Activated CD4-positive, alpha-beta T cell treated with anti-CD3 and anti-CD28 coated beads for 4 hours (primary cell): ENCODE measurements at regions not wholly inside any gene's neighbourhood (a gene's known extent, or its start where the extent isn't known, plus 50 kb on each side); places are given as distances from the start of the nearest gene placed in this dataset.

Experiments
- DNase-seq, 2 donors: peaks; one replicate each; pipeline ENCODE4 v3.0.0-alpha.2; 2020

DNA sequence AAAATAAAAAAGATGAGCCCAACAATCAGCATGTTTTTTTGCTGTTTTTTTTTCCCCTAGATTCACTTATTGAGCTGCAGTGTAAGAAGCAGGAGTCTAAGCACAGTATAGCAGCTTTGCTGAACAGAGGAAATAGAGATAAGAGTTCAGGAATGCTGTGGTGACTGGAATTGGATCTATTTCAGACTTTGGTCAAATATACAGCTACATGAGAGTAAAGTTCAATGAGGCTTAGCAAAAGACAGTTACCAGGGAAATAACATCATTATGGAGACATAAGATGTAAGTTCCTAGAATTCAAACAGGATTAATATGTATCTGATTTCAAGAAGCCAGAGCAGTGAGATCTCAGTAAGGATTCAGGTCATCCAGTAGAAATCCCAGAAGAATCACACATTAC is 613.0 kb downstream of the RPS29 start:
- DNase-seq: no peak

DNA sequence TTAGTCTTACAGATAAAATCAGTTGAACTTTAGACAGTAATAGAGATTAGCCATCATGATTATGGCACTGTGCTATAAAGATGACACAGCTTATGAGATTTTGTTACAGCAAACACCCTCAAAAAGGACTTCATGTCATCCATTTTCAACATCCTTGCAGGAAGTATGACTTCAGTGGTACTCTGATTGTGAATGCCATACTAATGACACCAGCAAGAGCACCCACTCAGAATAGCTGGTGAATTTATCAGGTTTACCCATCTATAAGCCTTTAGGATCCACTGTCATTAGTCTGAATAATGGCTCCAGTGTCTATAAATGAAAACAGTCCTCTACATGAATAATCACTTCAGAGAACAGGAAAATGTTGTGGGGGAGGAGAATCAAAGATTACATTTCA is 615.2 kb downstream of the RPS29 start:
- DNase-seq: no peak

DNA sequence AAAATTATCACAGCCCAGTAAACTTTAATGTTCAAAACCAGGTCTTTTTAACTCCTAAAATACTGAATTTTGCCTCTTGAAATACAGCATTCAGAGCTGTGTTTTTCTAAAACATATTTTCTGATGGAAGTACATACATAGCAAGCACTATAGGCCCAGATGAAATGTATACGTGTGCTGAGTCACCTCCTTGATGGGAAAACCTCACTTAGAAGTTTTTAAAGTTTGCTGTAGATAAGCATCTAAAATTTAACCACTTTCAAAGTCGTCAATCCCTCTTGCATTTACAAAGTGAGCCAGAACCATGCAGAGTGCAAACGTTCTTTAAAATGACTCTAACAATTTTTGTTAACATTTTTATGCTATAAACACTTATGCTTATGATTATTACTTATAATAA is 618.8 kb downstream of the RPS29 start:
- no peak for DNase-seq

DNA sequence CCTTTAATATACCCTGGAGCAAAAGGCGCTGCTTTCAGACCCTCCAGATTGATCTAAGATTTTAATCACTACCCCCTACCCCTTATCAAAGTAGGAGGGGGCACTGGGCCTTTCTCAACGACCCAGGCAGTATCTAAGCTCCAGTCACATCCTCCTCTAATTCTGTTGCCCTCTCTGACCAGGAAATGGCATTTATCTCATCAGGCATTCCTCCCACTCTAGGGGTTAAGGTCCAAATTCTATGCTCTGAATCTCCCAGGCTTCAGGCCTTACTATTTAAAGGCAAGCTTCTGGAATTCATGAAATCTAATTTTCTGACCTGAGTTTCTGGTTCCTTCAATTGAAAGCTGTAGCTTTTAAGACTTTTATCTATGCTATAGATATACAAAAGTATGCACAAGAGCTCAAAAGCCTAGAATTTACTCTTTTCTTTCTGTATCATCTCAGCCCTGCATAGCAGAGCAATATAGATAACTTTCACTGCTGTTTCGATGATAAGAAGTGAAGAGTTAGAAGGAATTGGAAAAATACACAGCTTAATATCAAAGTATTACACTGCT is 622.9 kb downstream of the RPS29 start:
- no peak for DNase-seq

DNA sequence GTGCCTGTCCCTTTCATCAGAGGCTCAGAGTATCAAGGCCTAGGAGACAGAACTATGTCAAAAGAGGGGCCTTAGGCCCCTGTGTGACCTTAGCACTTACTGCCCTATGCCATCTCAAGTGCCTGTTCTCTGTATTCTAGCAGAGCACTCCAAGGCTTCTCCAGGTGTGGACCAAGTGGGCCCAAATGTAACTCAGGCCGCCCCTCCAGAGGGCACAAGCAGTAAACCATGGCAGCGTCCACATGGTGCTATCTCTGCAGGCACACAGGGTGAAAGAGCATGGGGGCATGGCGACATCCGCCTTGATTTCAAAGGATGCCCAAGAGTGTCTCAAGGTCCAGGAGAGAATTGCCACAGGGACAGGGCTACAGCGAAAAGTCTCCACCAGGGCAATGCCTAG is 628.7 kb downstream of the RPS29 start:
- no peak for DNase-seq

DNA sequence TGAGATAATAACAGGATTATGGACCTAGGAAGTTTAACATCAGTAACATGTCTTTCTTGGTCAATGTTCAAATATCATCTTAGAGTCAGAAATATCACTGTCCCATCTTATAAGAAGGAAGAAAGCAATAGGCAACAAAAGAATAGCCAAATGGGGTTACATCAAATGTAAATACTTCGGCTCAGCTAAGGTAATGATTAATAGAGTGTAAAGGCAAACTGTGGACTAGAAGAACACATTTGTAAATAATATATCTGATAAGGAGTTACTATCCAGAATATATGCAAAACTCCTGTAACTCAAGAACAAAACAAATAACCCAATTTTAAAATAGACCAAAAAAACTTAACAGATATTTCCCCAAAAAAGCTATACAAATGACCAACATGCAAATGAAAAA is 630.3 kb downstream of the RPS29 start:
- DNase-seq: no peak

DNA sequence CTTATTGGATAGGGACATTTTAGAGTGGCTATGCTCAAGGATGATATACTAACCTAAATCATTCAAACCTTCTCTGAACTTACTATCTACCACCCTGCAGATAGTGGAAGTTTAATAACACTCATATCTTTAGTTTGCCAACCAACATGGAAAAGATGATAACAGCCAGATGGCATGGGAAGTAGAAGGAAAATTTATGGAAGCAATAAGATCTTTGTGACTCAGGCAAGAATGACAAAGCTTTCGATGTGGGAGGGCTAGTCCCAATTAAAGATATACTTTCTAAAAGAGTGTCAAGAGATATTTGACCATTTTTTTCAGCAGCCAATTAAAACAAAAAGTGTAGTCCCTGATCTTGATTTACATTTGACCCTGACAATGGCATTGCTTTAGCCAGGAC is 631.7 kb downstream of the RPS29 start:
- DNase-seq: no peak

DNA sequence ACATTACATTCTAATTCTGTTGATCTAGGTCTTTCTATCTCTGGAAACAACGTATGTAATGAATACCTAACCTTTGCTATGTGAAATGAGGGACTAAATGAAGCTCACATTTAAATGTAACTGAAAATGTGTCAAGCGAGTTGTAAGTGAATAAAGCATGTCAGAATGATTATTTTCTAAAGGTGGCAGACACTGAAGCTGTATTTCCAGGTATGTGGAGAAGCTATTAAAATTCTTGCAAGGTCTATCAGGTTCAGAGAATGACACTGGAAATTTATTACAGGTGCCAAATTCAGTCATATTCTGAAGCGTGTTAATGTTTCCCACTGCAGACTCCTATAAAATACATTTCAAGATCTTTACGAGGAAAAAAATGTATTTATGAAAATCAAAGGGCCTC is 641.4 kb downstream of the RPS29 start:
- DNase-seq: no peak

DNA sequence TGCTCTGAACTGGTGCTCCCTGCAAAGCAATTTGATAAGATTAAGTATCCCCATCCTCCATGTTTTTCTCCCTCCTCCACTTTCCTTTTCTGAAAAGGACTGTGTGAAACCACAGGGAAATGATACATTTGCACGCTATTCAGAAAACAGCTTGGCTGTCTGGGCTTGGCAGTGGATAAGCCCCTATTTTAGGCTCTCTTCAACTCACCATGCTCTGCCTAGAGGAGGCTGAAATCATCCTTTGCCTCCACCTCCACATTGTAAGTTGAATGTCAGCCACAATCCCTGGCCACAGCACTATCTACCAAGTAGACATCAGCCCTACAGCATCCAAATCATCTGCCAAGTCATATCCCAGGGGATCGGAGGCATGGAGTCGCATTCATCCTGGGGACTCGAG is 642.3 kb downstream of the RPS29 start:
- no peak for DNase-seq

DNA sequence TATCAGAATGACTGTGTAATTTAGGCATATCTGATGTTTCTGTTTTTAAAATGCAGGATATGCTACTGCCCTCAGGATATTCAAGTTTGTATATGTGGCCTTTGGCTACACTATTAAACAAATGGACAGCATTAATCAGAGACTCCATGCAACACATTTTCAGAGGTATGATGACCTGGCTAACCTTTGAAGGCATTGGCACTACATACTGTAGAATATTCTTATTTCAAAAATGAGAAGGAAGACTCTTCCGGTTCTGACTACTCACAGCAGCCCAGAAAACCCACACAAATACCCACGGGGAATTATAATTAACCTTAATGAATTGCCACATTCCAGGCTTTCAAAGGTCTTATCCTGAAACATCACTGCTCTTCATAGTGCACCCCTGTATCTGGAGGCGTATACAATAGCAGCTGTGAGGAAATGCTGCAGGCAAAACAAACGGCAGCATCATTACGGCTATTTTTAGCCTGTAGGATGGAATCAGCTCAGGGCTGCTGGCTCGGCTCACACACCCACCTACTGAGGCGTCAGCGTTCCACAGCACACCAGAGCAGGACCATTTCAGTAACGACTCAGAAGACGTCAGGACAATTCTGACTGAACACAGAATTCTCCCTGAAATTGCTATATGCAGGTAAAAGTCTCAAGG is 648.5 kb downstream of the RPS29 start:
- no peak for DNase-seq

DNA sequence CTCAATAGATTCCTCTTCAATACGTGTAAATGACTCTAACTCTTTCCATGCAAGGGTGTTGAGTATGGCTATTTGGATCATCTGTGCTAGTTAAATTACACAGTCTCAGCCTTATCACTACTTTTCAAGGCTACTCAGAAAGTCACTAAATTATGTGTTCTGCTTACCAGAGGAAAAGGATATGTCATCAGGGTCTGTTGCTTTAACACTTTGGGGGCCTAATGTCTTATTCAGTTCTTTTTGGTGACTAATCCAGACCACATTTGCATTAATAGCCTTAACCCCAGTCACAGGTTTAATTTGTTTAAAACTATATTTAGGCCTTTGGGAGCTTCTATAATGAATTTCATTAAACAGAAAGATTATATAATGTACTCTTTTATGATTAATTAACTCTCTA is 649.3 kb downstream of the RPS29 start:
- no peak for DNase-seq

DNA sequence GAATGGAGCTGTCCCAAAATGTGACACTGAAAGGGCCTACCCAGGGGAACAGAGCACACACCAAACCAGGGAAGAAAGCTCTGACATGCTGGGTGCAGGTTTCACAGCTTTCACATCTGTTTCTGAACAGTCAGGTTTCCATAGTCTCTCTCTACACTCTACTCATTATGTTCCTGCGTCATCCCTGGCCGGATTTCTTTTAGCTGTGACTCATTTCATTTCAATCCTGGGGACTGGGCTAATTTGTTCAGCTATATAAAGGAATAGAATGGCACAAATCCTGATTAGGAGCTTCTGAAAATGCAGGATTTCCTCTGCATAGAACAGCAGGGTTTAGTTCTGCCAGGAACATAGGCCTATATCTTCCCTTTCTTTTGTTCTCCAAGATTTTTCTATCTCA is 649.8 kb downstream of the RPS29 start:
- no peak for DNase-seq

DNA sequence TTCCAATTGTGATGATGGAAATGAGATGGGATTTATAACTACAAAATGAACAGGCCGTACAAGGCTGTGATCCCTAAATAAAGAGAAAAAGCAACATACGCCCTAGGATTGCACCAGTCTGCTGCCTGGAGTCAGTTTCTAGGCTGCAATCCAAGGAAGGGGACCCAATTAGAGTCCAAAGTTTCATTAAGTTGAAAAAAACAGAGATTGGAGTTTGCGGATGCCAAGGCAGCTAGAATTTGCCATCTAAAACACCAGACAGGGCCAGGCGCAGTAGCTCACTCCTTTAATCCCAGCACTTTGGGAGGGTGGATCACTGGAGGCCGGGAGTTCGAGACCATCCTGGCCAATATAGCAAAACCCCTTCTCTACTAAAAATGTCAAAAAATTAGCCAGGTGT is 661.0 kb downstream of the RPS29 start:
- DNase-seq: no peak

DNA sequence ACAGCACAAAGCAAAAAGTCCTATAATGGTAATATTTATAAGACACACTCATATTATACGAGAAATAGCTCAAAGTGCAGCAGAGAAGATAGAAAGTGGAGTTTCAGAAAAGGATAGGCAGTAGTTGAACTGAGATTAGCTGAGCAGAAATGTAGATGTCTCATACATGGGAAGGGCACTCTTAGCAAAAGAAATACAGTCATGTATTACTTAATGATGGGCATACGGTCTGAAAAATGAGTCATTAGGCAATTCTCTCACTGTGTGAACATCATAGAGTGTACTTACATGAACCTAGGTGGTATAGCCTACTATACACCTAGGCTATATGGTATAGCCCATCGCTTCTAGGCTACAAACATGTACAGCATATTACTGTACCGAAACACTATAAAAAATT is 671.3 kb downstream of the RPS29 start:
- no peak for DNase-seq

DNA sequence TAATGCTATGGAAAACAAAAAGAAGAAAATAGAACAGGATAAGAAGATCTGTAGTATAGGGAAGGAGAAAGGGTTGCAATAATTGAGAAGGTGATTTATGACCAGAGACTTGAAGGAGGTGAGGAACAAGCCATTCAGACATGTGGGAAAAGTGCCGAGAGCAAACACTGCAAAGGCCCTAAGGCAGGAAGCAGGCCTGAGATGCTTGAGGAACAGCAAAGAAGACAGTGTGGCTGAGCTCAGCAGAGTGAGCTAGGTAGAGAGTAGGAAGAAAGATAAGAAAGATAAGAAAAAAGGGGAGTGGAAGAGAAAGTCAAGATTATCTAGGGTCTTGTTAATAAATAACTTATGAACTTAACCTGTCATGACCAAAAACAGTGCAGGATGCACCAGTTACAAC is 671.8 kb downstream of the RPS29 start:
- no peak for DNase-seq

DNA sequence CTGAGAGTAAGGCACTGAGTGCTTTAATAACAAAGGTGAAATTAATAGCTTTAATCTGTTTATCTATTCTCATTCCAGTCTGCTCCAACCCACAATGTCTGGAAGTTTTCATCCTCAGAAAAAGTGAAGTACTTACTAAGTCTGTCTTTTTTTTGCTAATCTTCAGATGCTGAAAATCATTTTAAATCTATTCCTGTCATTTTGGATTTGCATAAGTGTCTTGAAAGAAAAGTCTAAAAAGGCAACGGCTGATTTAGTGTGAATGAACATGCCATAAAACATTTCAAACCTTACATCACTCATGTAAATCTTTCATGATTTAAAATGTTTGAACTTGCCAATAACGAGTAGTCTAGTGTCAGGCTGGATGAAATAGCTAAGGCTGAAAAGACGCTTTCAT is 685.6 kb downstream of the RPS29 start:
- DNase-seq: no peak

DNA sequence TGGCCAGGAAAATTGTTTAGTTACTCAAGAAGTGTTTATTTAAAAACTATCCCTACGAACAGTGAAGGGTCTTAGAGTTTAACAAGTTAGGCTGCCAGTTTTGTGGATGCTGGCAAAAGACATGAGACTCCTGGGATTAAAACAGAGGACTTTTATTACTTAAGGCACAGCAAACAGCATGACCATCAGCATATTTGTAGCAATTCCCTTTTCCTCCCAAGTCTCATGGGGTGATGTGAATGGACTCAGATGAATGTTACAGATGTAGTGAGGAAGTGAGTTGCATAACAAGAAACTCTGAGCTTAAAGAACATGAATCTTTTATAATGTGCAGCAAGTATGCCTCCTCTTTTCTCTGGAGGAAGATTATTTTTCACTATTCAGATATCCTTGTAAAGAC is 695.8 kb downstream of the RPS29 start:
- no peak for DNase-seq

DNA sequence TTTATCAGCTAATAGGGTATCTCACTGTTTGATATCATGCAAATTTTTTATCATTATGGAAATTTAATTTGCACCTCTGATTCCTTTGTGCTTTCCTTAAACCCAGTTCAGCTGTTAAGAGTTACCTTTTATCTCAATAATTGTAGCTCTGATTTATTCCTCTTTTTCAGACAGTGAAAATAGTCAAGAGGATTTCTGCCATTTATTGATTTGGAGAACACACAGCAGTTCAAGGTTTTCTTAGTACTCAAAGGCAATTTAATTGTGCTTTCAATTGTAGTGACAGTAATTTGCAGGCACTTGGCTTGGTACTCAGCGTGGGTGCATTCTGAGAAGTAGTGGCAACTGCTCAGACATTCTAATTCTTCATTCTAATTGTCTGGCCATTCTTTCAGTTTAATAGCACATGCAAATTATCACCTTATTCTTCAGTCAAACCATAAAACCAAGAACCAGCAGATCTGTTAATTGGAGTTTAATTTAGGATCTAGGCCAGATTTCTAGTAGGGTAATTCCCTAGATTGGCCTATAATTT is 709.3 kb downstream of the RPS29 start:
- DNase-seq: no peak

DNA sequence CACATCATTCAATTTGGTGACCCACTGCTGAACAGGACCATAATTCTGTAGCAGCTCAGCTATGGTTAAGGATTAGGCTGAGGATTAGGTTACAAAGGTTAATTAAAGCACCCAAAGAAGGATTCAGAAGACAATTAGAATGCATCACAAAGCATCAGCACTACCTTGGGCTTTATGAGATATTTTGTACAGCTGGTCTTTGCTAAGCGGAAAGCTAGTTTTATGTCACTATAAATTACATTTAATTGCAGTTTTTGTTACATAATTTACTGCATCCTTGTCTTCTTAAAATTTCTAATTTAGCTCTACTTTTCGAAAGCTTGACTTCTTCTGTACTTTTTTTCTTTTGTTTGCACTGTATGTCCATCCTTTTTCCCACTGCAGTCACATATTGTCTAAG is 711.5 kb downstream of the RPS29 start:
- DNase-seq: no peak

DNA sequence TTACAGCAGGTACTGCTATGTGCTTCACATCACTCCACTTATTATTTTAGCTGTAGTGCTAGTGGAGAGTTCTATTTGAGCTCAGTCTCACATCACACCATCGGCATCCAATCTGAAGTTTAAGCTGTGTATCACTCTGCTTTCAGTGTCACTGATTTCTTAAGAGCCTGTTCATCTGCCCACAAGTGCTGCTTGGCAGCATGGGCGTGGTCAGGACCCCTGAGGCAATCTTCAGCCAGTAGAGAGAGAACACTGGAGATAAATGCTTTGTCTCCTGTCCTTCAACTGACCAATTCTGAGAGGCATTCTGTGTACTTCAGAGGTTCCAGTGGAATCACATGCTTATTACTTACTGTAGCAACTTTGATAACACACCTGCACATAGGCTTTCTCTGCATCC is 728.8 kb downstream of the RPS29 start:
- DNase-seq: no peak

DNA sequence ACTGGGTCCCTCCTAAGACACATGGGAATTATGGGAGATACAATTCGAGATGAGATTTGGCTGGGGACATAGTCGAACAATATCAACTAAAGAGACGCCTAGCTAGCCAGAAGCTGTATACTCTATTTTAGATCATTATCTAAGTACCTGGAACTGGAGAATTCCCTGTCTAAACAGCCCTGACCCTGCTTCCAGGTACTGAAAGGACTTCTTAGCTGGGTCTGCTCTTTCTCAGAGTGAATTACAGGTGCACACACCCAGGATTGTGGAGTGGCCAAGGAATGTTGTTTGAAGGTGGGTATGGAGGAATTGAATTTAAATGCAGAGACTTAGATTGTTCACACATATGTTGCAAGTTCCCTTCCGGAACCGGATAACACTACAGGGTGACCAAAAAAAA is 733.0 kb downstream of the RPS29 start:
- no peak for DNase-seq

DNA sequence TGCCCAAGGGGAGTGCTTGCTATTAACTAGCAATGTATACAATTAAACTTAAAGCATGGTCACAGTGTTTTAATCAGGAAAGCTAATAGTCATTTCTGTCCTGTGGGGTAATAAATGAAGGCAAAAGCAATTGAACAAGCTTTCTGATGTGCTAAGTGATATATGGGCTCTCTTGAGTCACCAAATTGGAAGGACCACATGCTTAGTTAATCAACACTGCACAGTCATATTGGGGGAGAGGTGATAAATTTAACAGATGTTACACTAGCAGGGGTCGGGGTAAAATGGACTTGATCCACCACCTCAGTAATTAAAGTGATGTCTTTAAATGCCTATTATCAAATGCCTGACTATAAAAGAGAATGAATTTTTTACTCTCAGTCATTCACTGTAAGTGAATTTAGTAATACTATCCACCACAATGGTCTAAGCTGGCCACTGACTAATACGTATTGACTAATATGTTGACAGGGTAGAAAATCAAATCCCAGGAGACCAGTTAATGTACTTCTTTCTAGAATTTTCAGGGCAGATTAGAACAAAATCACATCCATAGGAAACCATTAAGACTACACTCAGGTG is 736.3 kb downstream of the RPS29 start:
- DNase-seq: no peak

DNA sequence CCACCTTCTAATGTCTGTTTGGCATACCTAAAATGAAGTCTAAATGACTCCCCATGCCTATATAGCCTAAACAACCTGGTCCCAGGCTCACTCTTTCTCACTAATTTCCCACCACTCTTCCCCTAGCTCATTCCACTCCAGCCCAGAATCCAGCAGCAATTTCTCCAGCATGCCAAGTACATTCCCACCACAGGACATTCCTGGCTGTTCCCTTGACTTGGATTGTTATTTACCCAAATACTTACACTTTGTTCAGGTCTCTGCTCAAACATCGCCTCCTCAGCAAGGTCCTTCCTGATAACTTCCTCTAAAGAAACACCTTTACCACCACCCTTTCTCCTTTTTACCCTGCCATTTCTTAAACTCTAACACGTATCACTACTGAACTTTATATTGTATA is 743.4 kb downstream of the RPS29 start:
- no peak for DNase-seq

DNA sequence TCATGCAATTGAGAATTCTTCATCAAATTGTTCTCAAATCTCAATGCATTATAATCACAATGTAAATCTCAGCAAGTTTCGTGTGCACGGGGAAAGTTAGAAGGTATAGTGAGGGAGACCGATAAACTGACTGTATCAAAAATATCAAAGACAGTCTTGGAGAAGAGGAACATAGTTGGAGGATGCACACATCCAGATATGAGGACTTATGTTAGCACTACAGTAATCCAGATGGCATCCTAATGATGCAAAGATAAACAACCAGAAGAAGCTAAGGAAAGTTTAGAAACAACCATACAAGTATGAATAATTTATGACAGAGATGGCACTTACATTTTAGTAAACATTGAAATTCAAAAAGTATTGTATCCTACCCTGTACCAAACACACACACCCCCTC is 760.1 kb downstream of the RPS29 start:
- no peak for DNase-seq

DNA sequence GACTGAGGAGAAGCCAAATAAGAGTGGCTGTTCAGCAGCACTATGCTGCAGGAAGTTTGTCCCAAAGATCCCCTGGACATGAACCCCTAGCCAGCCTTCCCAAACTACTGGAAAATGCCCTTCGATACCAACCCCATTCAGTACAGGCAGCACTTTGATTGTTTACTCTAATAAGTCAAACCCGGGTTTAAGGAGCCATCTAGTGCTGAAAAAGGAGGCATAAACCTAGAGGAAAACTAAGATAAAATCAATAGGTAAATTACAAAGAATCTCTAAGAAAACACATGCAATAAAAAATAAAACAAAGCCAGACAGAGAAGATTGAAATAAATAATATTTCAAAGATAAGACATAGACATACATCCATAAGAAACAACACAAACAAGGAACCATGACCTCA is 771.6 kb downstream of the RPS29 start:
- DNase-seq: no peak
